ENCODE measurements at regions not wholly inside any gene's neighbourhood (a gene's known extent, or its start where the extent isn't known, plus 50 kb on each side); places are given as distances from the start of the nearest gene placed in this dataset.

DNA sequence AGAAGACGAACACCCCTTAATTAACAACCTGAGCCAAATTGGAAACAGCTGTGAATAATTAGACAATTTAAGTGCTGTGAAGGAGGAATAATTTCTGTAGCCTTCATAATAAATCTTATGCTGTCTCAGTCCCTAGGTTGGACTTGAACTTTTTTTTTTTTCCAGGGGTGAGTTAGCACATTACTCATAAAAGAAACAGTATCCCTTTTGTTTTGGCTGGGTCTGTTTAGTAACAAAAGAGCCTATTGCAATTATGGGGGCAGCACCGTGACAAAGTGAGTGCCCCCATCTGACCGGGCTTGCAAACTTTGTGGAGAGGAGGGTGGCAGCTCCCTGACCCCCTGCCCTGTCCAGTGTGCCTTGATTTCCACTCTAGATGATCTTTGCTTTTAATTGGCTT, 167.4 kb downstream of the DICER1 start:
- no peak for DNase-seq (ENCODE audit: insufficient read length, low spot score, missing footprints)
- Histone ChIP-seq H3K27ac (ENCODE audit: low read depth, low read length) (no peak overlapping the region), H3K4me2 (ENCODE audit: insufficient read depth, low read length) (no peak overlapping the region), H3K4me3 (ENCODE audit: insufficient read depth, low read length) (no peak overlapping the region), H3K36me3 (ENCODE audit: insufficient read depth, low read length) (no peaks in the 10 kb centered on the region), H3K79me2 (ENCODE audit: insufficient read depth, low read length) (no peaks in the 10 kb centered on the region), H2AFZ (ENCODE audit: low read length) (no peak overlapping the region), H3K9me3 (ENCODE audit: low read depth, low read length) (no peaks in the 10 kb centered on the region), H3K4me1 (ENCODE audit: insufficient read depth, low read length) (no peaks in the 10 kb centered on the region), H4K20me1 (ENCODE audit: insufficient read depth, low read length) (no peaks in the 10 kb centered on the region), H3K27me3 (ENCODE audit: insufficient read depth, low read length) (peaks cover 2% of the 10 kb centered on the region)
- TF ChIP-seq, protein P1, sequence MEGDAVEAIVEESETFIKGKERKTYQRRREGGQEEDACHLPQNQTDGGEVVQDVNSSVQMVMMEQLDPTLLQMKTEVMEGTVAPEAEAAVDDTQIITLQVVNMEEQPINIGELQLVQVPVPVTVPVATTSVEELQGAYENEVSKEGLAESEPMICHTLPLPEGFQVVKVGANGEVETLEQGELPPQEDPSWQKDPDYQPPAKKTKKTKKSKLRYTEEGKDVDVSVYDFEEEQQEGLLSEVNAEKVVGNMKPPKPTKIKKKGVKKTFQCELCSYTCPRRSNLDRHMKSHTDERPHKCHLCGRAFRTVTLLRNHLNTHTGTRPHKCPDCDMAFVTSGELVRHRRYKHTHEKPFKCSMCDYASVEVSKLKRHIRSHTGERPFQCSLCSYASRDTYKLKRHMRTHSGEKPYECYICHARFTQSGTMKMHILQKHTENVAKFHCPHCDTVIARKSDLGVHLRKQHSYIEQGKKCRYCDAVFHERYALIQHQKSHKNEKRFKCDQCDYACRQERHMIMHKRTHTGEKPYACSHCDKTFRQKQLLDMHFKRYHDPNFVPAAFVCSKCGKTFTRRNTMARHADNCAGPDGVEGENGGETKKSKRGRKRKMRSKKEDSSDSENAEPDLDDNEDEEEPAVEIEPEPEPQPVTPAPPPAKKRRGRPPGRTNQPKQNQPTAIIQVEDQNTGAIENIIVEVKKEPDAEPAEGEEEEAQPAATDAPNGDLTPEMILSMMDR (IDR thresholded peaks at IDR 0.05; ENCODE audit: extremely low read depth, low read depth, low read length), result no peak

DNA sequence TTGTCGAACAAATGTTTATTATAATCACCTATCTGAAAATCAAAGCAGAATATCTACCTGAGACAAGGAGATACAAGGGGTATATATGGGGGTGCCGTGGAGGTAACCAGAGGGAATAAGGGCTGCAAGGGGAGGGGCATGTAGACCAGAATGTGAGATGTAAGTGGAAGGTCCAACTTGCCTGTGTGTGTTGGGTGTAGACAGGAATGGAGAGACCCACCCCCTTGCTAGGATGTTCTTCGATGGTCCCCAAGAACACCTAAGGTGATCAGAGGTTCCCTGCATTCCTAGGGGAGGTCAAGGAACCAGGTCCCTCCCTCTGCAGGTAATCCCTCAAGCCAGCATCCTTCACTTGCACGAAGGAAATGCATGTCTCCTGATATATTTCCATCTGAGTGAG, 167.9 kb downstream of the DICER1 start:
- no peaks in the 10 kb centered on the region for H3K79me2 ChIP-seq (ENCODE audit: insufficient read depth, low read length)
- no peaks in the 10 kb centered on the region for H4K20me1 ChIP-seq (ENCODE audit: insufficient read depth, low read length)
- no peaks in the 10 kb centered on the region for H3K36me3 ChIP-seq (ENCODE audit: insufficient read depth, low read length)
- no peak overlapping the region for H3K4me2 ChIP-seq (ENCODE audit: insufficient read depth, low read length)
- no peak overlapping the region for H3K4me3 ChIP-seq (ENCODE audit: insufficient read depth, low read length)
- TF ChIP-seq, protein P1 (IDR thresholded peaks at IDR 0.05; ENCODE audit: extremely low read depth, low read depth, low read length), result no peak
- no peaks in the 10 kb centered on the region for H3K9me3 ChIP-seq (ENCODE audit: low read depth, low read length)
- no peak overlapping the region for H3K27ac ChIP-seq (ENCODE audit: low read depth, low read length)
- H2AFZ ChIP-seq (ENCODE audit: low read length), result no peak overlapping the region
- no peaks in the 10 kb centered on the region for H3K4me1 ChIP-seq (ENCODE audit: insufficient read depth, low read length)
- DNase-seq (ENCODE audit: insufficient read length, low spot score, missing footprints), result no peak
- peaks cover under 1% of the 10 kb centered on the region for H3K27me3 ChIP-seq (ENCODE audit: insufficient read depth, low read length)

DNA sequence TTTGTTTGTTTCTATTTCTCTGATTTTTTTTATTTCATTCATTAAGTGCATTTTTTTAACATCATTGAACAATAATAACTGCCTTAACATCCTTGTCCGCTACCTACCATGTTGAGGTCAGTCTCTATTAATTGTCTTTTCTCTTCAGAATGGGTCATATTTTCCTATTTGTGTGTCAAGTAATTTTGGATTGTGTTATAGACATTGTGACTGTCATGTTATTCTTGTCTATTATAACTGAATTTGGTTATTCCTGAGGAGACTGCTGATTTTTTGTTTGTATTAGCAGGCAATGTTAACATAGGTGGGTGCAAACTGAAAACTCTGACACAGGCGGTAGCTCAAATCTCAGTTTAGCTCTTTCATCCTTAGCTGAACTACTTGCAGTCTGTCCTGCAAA, 169.9 kb downstream of the DICER1 start:
- Histone ChIP-seq H3K36me3 (ENCODE audit: insufficient read depth, low read length) (no peaks in the 10 kb centered on the region), H4K20me1 (ENCODE audit: insufficient read depth, low read length) (no peaks in the 10 kb centered on the region), H3K4me1 (ENCODE audit: insufficient read depth, low read length) (no peaks in the 10 kb centered on the region), H3K27ac (ENCODE audit: low read depth, low read length) (no peak overlapping the region), H3K27me3 (ENCODE audit: insufficient read depth, low read length) (no peaks in the 10 kb centered on the region), H3K9me3 (ENCODE audit: low read depth, low read length) (no peaks in the 10 kb centered on the region), H3K79me2 (ENCODE audit: insufficient read depth, low read length) (no peaks in the 10 kb centered on the region), H3K4me2 (ENCODE audit: insufficient read depth, low read length) (no peak overlapping the region), H2AFZ (ENCODE audit: low read length) (no peak overlapping the region), H3K4me3 (ENCODE audit: insufficient read depth, low read length) (no peak overlapping the region)
- DNase-seq (ENCODE audit: insufficient read length, low spot score, missing footprints), result no peak
- TF ChIP-seq, protein P1 (IDR thresholded peaks at IDR 0.05; ENCODE audit: extremely low read depth, low read depth, low read length), result no peak

DNA sequence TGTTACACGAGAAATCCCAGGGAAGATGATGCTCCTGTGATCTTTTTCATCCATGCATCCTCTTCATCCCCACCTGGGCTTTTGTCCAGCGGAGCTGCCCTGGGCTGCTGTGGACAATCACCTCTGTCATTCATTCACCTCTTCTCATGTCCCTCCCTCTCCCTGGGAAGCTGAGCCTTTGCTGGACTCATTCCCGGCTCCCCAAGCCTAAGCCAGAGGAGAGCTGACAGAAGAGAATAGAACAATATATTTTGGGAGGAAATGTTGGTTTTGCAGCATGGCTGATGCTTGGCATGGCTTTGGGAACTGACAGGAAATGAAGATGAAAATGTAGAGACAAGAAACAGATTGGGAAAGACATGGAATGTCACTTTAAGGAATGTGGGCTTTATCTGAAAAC, 177.4 kb downstream of the DICER1 start:
- no peaks in the 10 kb centered on the region for H3K9me3 ChIP-seq (ENCODE audit: low read depth, low read length)
- no peak for DNase-seq (ENCODE audit: insufficient read length, low spot score, missing footprints)
- no peak overlapping the region for H3K4me3 ChIP-seq (ENCODE audit: insufficient read depth, low read length)
- H3K27ac ChIP-seq (ENCODE audit: low read depth, low read length), result no peak overlapping the region
- no peak overlapping the region for H3K4me2 ChIP-seq (ENCODE audit: insufficient read depth, low read length)
- no peak overlapping the region for H2AFZ ChIP-seq (ENCODE audit: low read length)
- no peaks in the 10 kb centered on the region for H4K20me1 ChIP-seq (ENCODE audit: insufficient read depth, low read length)
- H3K4me1 ChIP-seq (ENCODE audit: insufficient read depth, low read length), result no peaks in the 10 kb centered on the region
- H3K27me3 ChIP-seq (ENCODE audit: insufficient read depth, low read length), result no peaks in the 10 kb centered on the region
- TF ChIP-seq, protein P1 (IDR thresholded peaks at IDR 0.05; ENCODE audit: extremely low read depth, low read depth, low read length), result no peak
- no peaks in the 10 kb centered on the region for H3K36me3 ChIP-seq (ENCODE audit: insufficient read depth, low read length)
- H3K79me2 ChIP-seq (ENCODE audit: insufficient read depth, low read length), result no peaks in the 10 kb centered on the region
